GM23338 (cell line): ENCODE measurements at regions not wholly inside any gene's neighbourhood (a gene's known extent, or its start where the extent isn't known, plus 50 kb on each side); places are given as distances from the start of the nearest gene placed in this dataset.
"Not testable (repeated sequence)": the region's sequence is repeated elsewhere in the genome, so short reads cannot be mapped to it uniquely, and the experiment has no call there.

Experiments
- CREB1 ChIP-seq: fragments of 250-450 bp; sonication (Bioruptor Pico); IDR thresholded peaks from 2 replicates; pipeline ENCODE4 v1.5.0; 2020; ENCODE audit warnings: low read depth, mild to moderate bottlenecking, moderate library complexity
- CTCF ChIP-seq, 2 experiments: fragments of 200-600 bp in 1 of 2; sonication (generic) in 1 of 2; conservative IDR thresholded peaks; 2 replicates each; pipeline versions ENCODE4 v1.5.1 to v1.6.1; 2016 to 2017; ENCODE audit warnings: antibody characterized with exemption in 2 of 2, low read depth in 2 of 2, mild to moderate bottlenecking in 2 of 2, moderate library complexity in 1 of 2
- ETS1 ChIP-seq: IDR thresholded peaks from 2 replicates; pipeline ENCODE4 v1.6.1; 2016; ENCODE audit warnings: antibody characterized with exemption
- EZH2 ChIP-seq: fragments of 200-600 bp; sonication (generic); IDR thresholded peaks from one replicate; pipeline ENCODE4 v1.8.0; 2017; ENCODE audit warnings: antibody characterized with exemption, mild to moderate bottlenecking, low read depth; ENCODE audit not compliant: unreplicated experiment
- EZH2phosphoT487 ChIP-seq: fragments of 200-600 bp; sonication (generic); IDR thresholded peaks from one replicate; pipeline ENCODE4 v1.8.1; 2018; ENCODE audit warnings: antibody characterized with exemption; ENCODE audit not compliant: unreplicated experiment
- JUNB ChIP-seq: IDR thresholded peaks from one replicate; pipeline ENCODE4 v1.6.1; 2016; ENCODE audit warnings: antibody characterized with exemption; ENCODE audit not compliant: unreplicated experiment
- NANOG ChIP-seq: IDR thresholded peaks from 2 replicates; pipeline ENCODE4 v1.6.1; 2016; ENCODE audit warnings: antibody characterized with exemption, borderline replicate concordance
- POLR2AphosphoS5 ChIP-seq: IDR thresholded peaks from 2 replicates; pipeline ENCODE4 v1.6.1; 2016; ENCODE audit warnings: antibody characterized with exemption, low read depth
- REST ChIP-seq: IDR thresholded peaks from one replicate; pipeline ENCODE4 v1.6.1; 2018; ENCODE audit warnings: antibody characterized with exemption; ENCODE audit not compliant: unreplicated experiment
- STAT1 ChIP-seq: IDR thresholded peaks from one replicate; pipeline ENCODE4 v1.6.1; 2016; ENCODE audit warnings: antibody characterized with exemption; ENCODE audit not compliant: unreplicated experiment
- ZNF114 ChIP-seq: fragments of 250-450 bp; sonication (Bioruptor Pico); IDR thresholded peaks from 2 replicates; pipeline ENCODE4 v1.5.0; 2020; ENCODE audit warnings: mild to moderate bottlenecking, moderate library complexity
- ZNF331 ChIP-seq: fragments of 250-450 bp; sonication (Bioruptor Pico); IDR thresholded peaks from 2 replicates; pipeline ENCODE4 v1.5.0; 2020; ENCODE audit warnings: low read depth, mild to moderate bottlenecking, moderate library complexity
- ZNF462 ChIP-seq: fragments of 250-450 bp; sonication (Bioruptor Pico); IDR thresholded peaks from 2 replicates; pipeline ENCODE4 v1.5.0; 2020; ENCODE audit warnings: mild to moderate bottlenecking, moderate library complexity

GRCh38 chr2:111407632-111408194 lies 287.0 kb downstream of the BCL2L11 start:
- not testable (repeated sequence) for TF ChIP-seq CTCF (conservative IDR thresholded peaks at IDR 0.05; ENCODE audit: low read depth in 2 of 2); EZH2; EZH2phosphoT487; REST; POLR2AphosphoS5; CREB1; ZNF114 (CRISPR knock-in tag); NANOG; STAT1; JUNB; ZNF331; ETS1; ZNF462 (CRISPR knock-in tag)
